GM21576 (cell line): ENCODE measurements at regions not wholly inside any gene's neighbourhood (a gene's known extent, or its start where the extent isn't known, plus 50 kb on each side); places are given as distances from the start of the nearest gene placed in this dataset.
"Not testable (repeated sequence)": the region's sequence is repeated elsewhere in the genome, so short reads cannot be mapped to it uniquely, and the experiment has no call there.

Source experiments
- ATAC-seq: cut with Tn5 transposase; IDR thresholded peaks from one replicate; pipeline ENCODE4 v1.9.1; 2021; ENCODE audit warnings: mild to moderate bottlenecking, moderate library complexity; ENCODE audit not compliant: unreplicated experiment

- ATAC-seq, result not testable (repeated sequence)
Measured at GRCh38 chr2:215889240-215889969, 123.9 kb downstream of the MREG start.

- no peak for ATAC-seq
Measured at GRCh38 chr2:215888680-215889079, 124.7 kb downstream of the MREG start.

- ATAC-seq, result no peak
Measured at GRCh38 chr2:215887303-215887702, 126.0 kb downstream of the MREG start.

GRCh38 chr2:215886022-215886421 is 127.3 kb downstream of the MREG start:
- no peak for ATAC-seq

GRCh38 chr2:215885536-215885935 is 127.8 kb downstream of the MREG start:
- ATAC-seq, result no peak

- no peak for ATAC-seq
Measured at GRCh38 chr2:215884451-215885087, 128.8 kb downstream of the MREG start.

- peak; percentile 76 for ATAC-seq
Measured at GRCh38 chr2:215883799-215884198, 129.6 kb downstream of the MREG start.

GRCh38 chr2:215882689-215883088 is 130.7 kb downstream of the MREG start:
- no peak for ATAC-seq

GRCh38 chr2:215881582-215881981 is 131.8 kb downstream of the MREG start:
- ATAC-seq, result no peak

- peak; percentile 77 for ATAC-seq
Measured at GRCh38 chr2:215880970-215881369, 132.4 kb downstream of the MREG start.

- ATAC-seq, result no peak
Measured at GRCh38 chr2:215879977-215880940, 133.1 kb downstream of the MREG start.

GRCh38 chr2:215879331-215879730 is 134.0 kb downstream of the MREG start:
- ATAC-seq, result no peak

- no peak for ATAC-seq
Measured at GRCh38 chr2:215878476-215879063, 134.8 kb downstream of the MREG start.

- ATAC-seq, result no peak
Measured at GRCh38 chr2:215876937-215877238, 136.5 kb downstream of the MREG start.

- no peak for ATAC-seq
Measured at GRCh38 chr2:215876139-215876936, 137.0 kb downstream of the MREG start.

GRCh38 chr2:215874418-215874817 is 138.9 kb downstream of the MREG start:
- no peak for ATAC-seq

- ATAC-seq, result peak; percentile 75
Measured at GRCh38 chr2:215870986-215871385, 142.4 kb downstream of the MREG start.

GRCh38 chr2:215870088-215870490 is 143.3 kb downstream of the MREG start:
- no peak for ATAC-seq

GRCh38 chr2:215868846-215869543 is 144.4 kb downstream of the MREG start:
- no peak for ATAC-seq

- ATAC-seq, result no peak
Measured at GRCh38 chr2:215866606-215867005, 146.7 kb downstream of the MREG start.
